HEK293 (cell line): ENCODE measurements at regions not wholly inside any gene's neighbourhood (a gene's known extent, or its start where the extent isn't known, plus 50 kb on each side); places are given as distances from the start of the nearest gene placed in this dataset.

Source experiments
- CTCF ChIA-PET: fragments of 350-600 bp; formaldehyde crosslinking; extraction: SDS; loops from one replicate; lab custom pipeline; 2021; ENCODE audit warnings: antibody characterized with exemption; lab: Yijun Ruan, JAX
- POLR2A ChIA-PET: fragments of 300-600 bp; formaldehyde crosslinking; extraction: SDS; loops from one replicate; lab custom pipeline; 2020; ENCODE audit warnings: antibody characterized with exemption, inconsistent platforms; lab: Yijun Ruan, JAX
- H3K27ac ChIP-seq: fragments of 200-500 bp; sonication (Bioruptor generic); 2 replicates; pipeline ENCODE4 v1.5.1; 2014; ENCODE audit warnings: low read depth, low read length, control low read depth, inconsistent platforms; ENCODE audit errors: extremely low read depth
- H3K36me3 ChIP-seq, 2 experiments: fragments of 200-500 bp in 1 of 2; sonication (Bioruptor generic) in 1 of 2; 1 replicate in 1 of 2; 2 replicates in 1 of 2; pipeline ENCODE4 v1.5.1; 2014 to 2017; ENCODE audit warnings: inconsistent platforms in 2 of 2, low read length in 2 of 2; ENCODE audit not compliant: control insufficient read depth in 2 of 2, insufficient read depth in 1 of 2
- H3K4me1 ChIP-seq: fragments of 200-500 bp; sonication (Bioruptor generic); 2 replicates; pipeline ENCODE4 v1.5.1; 2014; ENCODE audit warnings: mild to moderate bottlenecking, low read length, inconsistent platforms; ENCODE audit not compliant: control insufficient read depth, insufficient read depth
- H3K4me3 ChIP-seq: 2 replicates; pipeline ENCODE4 v1.5.1; 2011; ENCODE audit warnings: low read depth, mild to moderate bottlenecking, control low read depth, low read length, moderate library complexity
- H3K9me3 ChIP-seq: fragments of 200-500 bp; sonication (Bioruptor generic); 2 replicates; pipeline ENCODE4 v1.5.1; 2014; ENCODE audit warnings: low read depth, low read length, inconsistent platforms; ENCODE audit not compliant: control insufficient read depth, insufficient read depth
- BCL11A ChIP-seq: fragments of 450-650 bp; formaldehyde crosslinking; IDR thresholded peaks from 2 replicates; pipeline ENCODE4 v1.5.1; 2016; ENCODE audit warnings: low read depth, missing biosample characterization, missing genetic modification characterization
- EGR2 ChIP-seq: fragments of 450-650 bp; formaldehyde crosslinking; IDR thresholded peaks from 2 replicates; pipeline ENCODE4 v1.5.1; 2016; ENCODE audit warnings: low read depth, missing biosample characterization, missing genetic modification characterization
- GLIS1 ChIP-seq: fragments of 450-650 bp; formaldehyde crosslinking; IDR thresholded peaks from 2 replicates; pipeline ENCODE4 v1.5.1; 2016; ENCODE audit warnings: missing biosample characterization, missing genetic modification characterization
- OSR2 ChIP-seq: fragments of 450-650 bp; formaldehyde crosslinking; IDR thresholded peaks from 2 replicates; pipeline ENCODE4 v1.5.1; 2016; ENCODE audit warnings: missing biosample characterization, missing genetic modification characterization
- SALL2 ChIP-seq: fragments of 450-650 bp; formaldehyde crosslinking; IDR thresholded peaks from 2 replicates; pipeline ENCODE4 v1.5.0; 2017; ENCODE audit warnings: missing biosample characterization, mild to moderate bottlenecking, missing genetic modification characterization, borderline replicate concordance
- SP7 ChIP-seq: fragments of 450-650 bp; formaldehyde crosslinking; IDR thresholded peaks from 2 replicates; pipeline ENCODE4 v1.5.1; 2016; ENCODE audit warnings: missing biosample characterization, missing genetic modification characterization
- WT1 ChIP-seq: fragments of 450-650 bp; formaldehyde crosslinking; IDR thresholded peaks from 2 replicates; pipeline ENCODE4 v1.5.1; 2016; ENCODE audit warnings: missing biosample characterization, missing genetic modification characterization
- YY1 ChIP-seq: fragments of 450-650 bp; formaldehyde crosslinking; IDR thresholded peaks from 2 replicates; pipeline ENCODE4 v1.5.1; 2018; ENCODE audit warnings: missing biosample characterization, missing genetic modification characterization
- ZFP41 ChIP-seq: fragments of 450-650 bp; formaldehyde crosslinking; IDR thresholded peaks from 2 replicates; pipeline ENCODE4 v1.5.1; 2016; ENCODE audit warnings: missing biosample characterization, missing genetic modification characterization, borderline replicate concordance
- ZNF133 ChIP-seq: fragments of 450-650 bp; formaldehyde crosslinking; IDR thresholded peaks from 2 replicates; pipeline ENCODE4 v1.5.1; 2016; ENCODE audit warnings: missing biosample characterization, missing genetic modification characterization
- ZNF19 ChIP-seq: fragments of 450-650 bp; formaldehyde crosslinking; IDR thresholded peaks from 2 replicates; pipeline ENCODE4; 2016; ENCODE audit warnings: missing biosample characterization, missing genetic modification characterization, low read depth
- ZNF202 ChIP-seq: fragments of 450-650 bp; formaldehyde crosslinking; IDR thresholded peaks from 2 replicates; pipeline ENCODE4 v1.5.1; 2016; ENCODE audit warnings: missing biosample characterization, missing genetic modification characterization, borderline replicate concordance
- ZNF221 ChIP-seq: fragments of 450-650 bp; formaldehyde crosslinking; IDR thresholded peaks from 2 replicates; pipeline ENCODE4 v1.5.1; 2017; ENCODE audit warnings: missing biosample characterization, missing genetic modification characterization, borderline replicate concordance
- ZNF239 ChIP-seq: fragments of 450-650 bp; formaldehyde crosslinking; IDR thresholded peaks from 2 replicates; pipeline ENCODE4 v1.5.1; 2016; ENCODE audit warnings: missing biosample characterization, missing genetic modification characterization
- ZNF548 ChIP-seq: fragments of 450-650 bp; formaldehyde crosslinking; IDR thresholded peaks from 2 replicates; pipeline ENCODE4 v1.5.1; 2016; ENCODE audit warnings: missing biosample characterization, missing genetic modification characterization
- ZNF560 ChIP-seq: fragments of 450-650 bp; formaldehyde crosslinking; IDR thresholded peaks from 2 replicates; pipeline ENCODE4 v1.5.1; 2017; ENCODE audit warnings: missing biosample characterization, missing genetic modification characterization, borderline replicate concordance
- ZSCAN23 ChIP-seq: fragments of 450-650 bp; formaldehyde crosslinking; IDR thresholded peaks from 2 replicates; pipeline ENCODE4 v1.5.1; 2016; ENCODE audit warnings: missing biosample characterization, missing genetic modification characterization
- TF ChIP-seq, protein P1 (sequence below): fragments of 450-650 bp; IDR thresholded peaks from 2 replicates; pipeline ENCODE4 v1.5.1; 2018; ENCODE audit warnings: missing biosample characterization, missing genetic modification characterization
- TF ChIP-seq, protein P2 (sequence below): fragments of 450-650 bp; formaldehyde crosslinking; IDR thresholded peaks from 2 replicates; pipeline ENCODE4 v1.5.1; 2016; ENCODE audit warnings: missing biosample characterization, missing genetic modification characterization
- TF ChIP-seq, protein P3 (sequence below): fragments of 450-650 bp; formaldehyde crosslinking; optimal IDR thresholded peaks from 2 replicates; pipeline ENCODE3; 2016; ENCODE audit warnings: missing biosample characterization, mild to moderate bottlenecking, missing genetic modification characterization
- TF ChIP-seq, protein P4 (sequence below): fragments of 450-650 bp; IDR thresholded peaks from 2 replicates; pipeline ENCODE4 v1.5.1; 2018; ENCODE audit warnings: missing biosample characterization, mild to moderate bottlenecking, missing genetic modification characterization

DNA sequence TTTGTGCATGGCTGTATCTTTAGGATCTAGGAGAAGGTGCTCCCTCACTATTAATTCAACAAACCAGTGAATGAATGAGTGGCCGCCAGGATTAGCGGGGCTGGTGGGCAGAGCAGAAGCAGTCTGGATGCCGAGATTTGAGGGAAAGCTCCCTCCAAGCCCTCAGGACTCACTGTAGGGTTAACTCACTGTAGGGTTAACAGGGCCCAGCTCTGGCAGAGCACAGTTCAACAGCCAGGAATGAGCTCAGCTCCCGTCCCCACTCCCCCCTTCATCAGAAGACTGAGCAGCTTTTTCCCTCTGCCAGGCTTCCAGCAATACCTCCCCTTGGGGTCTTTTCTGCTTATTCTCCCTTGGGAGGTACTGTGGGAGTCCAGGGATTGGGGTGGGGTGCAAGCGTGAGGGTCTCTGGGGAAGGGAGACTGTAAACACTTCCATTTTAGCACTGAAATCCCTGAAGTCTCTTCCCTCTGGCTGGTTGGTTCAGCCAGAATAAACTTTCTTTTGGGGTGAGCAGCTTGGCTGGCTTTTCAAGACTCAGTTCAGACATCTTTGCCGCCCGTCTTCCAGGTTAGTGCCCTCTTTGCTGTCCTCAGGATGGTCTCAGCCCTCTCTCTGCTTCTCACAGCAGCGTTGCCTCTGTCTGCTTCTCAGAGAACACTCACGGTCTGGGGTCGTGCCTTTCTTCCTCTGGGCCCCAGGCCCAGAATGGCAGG, 53.7 kb upstream of the WSB1 start:
- POLR2A ChIA-PET, result interaction anchor here (0.9 kb wide), 1 partner anchor 359 kb away, joined by 3 read pairs; no protein-coding TSS in a partner anchor
- Histone ChIP-seq H3K9me3 (no peaks in the 10 kb centered on the region), H3K27ac (no peak overlapping the region), H3K36me3 (no peaks in the 10 kb centered on the region), H3K4me3 (no peak overlapping the region), H3K4me1 (peaks cover 2% of the 10 kb centered on the region; the same call in 1 of the 2 replicates)
- CTCF ChIA-PET, result interaction anchor here (0.7 to 9.8 kb wide), 5 partner anchors 95 to 516 kb away, joined by 3 to 208 read pairs (median 47); no protein-coding TSS in a partner anchor
- TF ChIP-seq ZNF19, result no peak
- TF ChIP-seq OSR2 (tag by site-specific recombination), result no peak
- peak; percentile 54; the same call in 1 of the 2 replicates for TF ChIP-seq ZNF133 (tag by site-specific recombination)

DNA sequence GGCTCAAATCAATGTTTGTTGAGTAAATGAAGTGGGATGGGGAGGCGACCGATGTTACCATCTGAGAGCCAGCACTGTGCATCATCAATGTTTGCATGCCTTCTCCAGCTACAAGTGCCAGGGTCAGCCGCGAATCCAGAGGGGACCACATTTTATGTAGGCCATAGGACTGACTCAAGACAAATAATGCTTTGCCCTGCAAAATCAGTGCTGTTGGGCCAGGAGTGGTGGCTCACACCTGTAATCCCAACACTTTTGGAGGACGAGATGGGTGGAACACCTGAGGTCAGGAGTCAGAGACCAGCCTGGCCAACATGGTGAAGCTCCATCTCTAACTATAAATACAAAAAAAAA, 53.1 kb upstream of the WSB1 start:
- H3K9me3 ChIP-seq, result no peaks in the 10 kb centered on the region
- peaks cover 2% of the 10 kb centered on the region; the same call in 1 of the 2 replicates for H3K4me1 ChIP-seq
- 0 out of 2 replicates have a peak, but pooled peaks have one; percentile 4 for TF ChIP-seq ZNF133 (tag by site-specific recombination)
- no peak for TF ChIP-seq ZNF221 (tag by site-specific recombination)
- CTCF ChIA-PET, result interaction anchor here (0.5 to 9.8 kb wide), 10 partner anchors 13 to 516 kb away, joined by 3 to 208 read pairs (median 4); no protein-coding TSS in a partner anchor
- POLR2A ChIA-PET, result interaction anchor here (0.9 to 1.3 kb wide), 2 partner anchors 54 to 359 kb away, joined by 3 to 12 read pairs; partner anchors contain the start of gene WSB1
- H3K27ac ChIP-seq, result no peak overlapping the region
- no peaks in the 10 kb centered on the region for H3K36me3 ChIP-seq
- H3K4me3 ChIP-seq, result no peak overlapping the region

DNA sequence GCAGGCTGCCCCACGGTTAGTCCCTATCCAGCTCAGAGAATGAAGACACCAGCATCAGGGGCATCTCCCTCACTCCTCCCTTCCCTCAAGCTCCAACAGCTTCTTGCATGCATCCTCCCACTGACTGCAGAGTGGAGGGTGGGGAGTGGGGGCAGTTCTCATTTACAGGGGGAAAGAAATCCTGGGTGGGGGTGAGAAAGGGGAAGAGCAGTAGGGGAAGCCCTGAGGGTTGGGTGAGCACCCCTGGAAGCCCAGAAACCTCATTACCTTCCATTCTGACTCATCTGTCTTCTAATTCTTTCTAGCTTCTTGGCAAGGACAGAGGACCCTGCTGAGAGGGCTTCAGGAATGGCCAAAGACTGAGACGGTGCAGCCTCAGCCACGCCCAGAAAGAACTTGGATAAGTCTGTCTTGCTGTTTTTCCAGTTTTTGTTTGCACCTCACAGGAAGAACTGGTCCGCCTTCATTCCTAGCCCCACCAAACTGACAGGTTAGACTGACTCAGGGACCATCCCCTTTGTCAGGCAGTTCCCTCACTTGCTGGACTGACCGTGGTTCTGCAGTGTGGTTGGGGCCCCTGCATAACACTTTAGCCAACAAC, 52.5 kb upstream of the WSB1 start:
- Histone ChIP-seq H3K36me3 (no peaks in the 10 kb centered on the region), H3K27ac (no peak overlapping the region), H3K4me1 (peaks cover 2% of the 10 kb centered on the region; the same call in 1 of the 2 replicates), H3K4me3 (no peak overlapping the region), H3K9me3 (no peaks in the 10 kb centered on the region)
- CTCF ChIA-PET, result interaction anchor here (0.5 to 9.8 kb wide), 10 partner anchors 14 to 515 kb away, joined by 3 to 208 read pairs (median 4); no protein-coding TSS in a partner anchor
- POLR2A ChIA-PET, result interaction anchor here (0.9 to 1.3 kb wide), 2 partner anchors 53 to 358 kb away, joined by 3 to 12 read pairs; partner anchors contain the start of gene WSB1
- TF ChIP-seq ZNF202, result no peak
- TF ChIP-seq, protein P1, sequence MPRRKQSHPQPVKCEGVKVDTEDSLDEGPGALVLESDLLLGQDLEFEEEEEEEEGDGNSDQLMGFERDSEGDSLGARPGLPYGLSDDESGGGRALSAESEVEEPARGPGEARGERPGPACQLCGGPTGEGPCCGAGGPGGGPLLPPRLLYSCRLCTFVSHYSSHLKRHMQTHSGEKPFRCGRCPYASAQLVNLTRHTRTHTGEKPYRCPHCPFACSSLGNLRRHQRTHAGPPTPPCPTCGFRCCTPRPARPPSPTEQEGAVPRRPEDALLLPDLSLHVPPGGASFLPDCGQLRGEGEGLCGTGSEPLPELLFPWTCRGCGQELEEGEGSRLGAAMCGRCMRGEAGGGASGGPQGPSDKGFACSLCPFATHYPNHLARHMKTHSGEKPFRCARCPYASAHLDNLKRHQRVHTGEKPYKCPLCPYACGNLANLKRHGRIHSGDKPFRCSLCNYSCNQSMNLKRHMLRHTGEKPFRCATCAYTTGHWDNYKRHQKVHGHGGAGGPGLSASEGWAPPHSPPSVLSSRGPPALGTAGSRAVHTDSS (tag by site-specific recombination), result no peak
- no peak for TF ChIP-seq ZFP41
- TF ChIP-seq, protein P2, sequence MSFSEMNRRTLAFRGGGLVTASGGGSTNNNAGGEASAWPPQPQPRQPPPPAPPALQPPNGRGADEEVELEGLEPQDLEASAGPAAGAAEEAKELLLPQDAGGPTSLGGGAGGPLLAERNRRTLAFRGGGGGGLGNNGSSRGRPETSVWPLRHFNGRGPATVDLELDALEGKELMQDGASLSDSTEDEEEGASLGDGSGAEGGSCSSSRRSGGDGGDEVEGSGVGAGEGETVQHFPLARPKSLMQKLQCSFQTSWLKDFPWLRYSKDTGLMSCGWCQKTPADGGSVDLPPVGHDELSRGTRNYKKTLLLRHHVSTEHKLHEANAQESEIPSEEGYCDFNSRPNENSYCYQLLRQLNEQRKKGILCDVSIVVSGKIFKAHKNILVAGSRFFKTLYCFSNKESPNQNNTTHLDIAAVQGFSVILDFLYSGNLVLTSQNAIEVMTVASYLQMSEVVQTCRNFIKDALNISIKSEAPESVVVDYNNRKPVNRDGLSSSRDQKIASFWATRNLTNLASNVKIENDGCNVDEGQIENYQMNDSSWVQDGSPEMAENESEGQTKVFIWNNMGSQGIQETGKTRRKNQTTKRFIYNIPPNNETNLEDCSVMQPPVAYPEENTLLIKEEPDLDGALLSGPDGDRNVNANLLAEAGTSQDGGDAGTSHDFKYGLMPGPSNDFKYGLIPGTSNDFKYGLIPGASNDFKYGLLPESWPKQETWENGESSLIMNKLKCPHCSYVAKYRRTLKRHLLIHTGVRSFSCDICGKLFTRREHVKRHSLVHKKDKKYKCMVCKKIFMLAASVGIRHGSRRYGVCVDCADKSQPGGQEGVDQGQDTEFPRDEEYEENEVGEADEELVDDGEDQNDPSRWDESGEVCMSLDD (tag by site-specific recombination), result no peak
- TF ChIP-seq ZNF548 (tag by site-specific recombination), result no peak
- TF ChIP-seq EGR2 (tag by site-specific recombination), result 0 out of 2 replicates have a peak, but pooled peaks have one; percentile 15
- TF ChIP-seq YY1 (tag by site-specific recombination), result no peak
- no peak for TF ChIP-seq BCL11A (tag by site-specific recombination)
- no peak for TF ChIP-seq ZSCAN23 (tag by site-specific recombination)
- TF ChIP-seq SALL2 (tag by site-specific recombination), result no peak
- 0 out of 2 replicates have a peak, but pooled peaks have one; percentile 13 for TF ChIP-seq GLIS1 (tag by site-specific recombination)
- no peak for TF ChIP-seq ZNF133 (tag by site-specific recombination)
- no peak for TF ChIP-seq ZNF239 (tag by site-specific recombination)
- TF ChIP-seq ZNF560 (tag by site-specific recombination), result no peak
- TF ChIP-seq, protein P3, sequence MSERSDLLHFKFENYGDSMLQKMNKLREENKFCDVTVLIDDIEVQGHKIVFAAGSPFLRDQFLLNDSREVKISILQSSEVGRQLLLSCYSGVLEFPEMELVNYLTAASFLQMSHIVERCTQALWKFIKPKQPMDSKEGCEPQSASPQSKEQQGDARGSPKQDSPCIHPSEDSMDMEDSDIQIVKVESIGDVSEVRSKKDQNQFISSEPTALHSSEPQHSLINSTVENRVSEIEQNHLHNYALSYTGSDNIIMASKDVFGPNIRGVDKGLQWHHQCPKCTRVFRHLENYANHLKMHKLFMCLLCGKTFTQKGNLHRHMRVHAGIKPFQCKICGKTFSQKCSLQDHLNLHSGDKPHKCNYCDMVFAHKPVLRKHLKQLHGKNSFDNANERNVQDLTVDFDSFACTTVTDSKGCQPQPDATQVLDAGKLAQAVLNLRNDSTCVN (tag by site-specific recombination), result no peak
- no peak for TF ChIP-seq WT1 (tag by site-specific recombination)
- TF ChIP-seq, protein P4, sequence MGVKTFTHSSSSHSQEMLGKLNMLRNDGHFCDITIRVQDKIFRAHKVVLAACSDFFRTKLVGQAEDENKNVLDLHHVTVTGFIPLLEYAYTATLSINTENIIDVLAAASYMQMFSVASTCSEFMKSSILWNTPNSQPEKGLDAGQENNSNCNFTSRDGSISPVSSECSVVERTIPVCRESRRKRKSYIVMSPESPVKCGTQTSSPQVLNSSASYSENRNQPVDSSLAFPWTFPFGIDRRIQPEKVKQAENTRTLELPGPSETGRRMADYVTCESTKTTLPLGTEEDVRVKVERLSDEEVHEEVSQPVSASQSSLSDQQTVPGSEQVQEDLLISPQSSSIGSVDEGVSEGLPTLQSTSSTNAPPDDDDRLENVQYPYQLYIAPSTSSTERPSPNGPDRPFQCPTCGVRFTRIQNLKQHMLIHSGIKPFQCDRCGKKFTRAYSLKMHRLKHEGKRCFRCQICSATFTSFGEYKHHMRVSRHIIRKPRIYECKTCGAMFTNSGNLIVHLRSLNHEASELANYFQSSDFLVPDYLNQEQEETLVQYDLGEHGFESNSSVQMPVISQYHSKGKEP (tag by site-specific recombination), result no peak
- TF ChIP-seq SP7 (tag by site-specific recombination), result no peak
